ENCODE measurements at regions not wholly inside any gene's neighbourhood (a gene's known extent, or its start where the extent isn't known, plus 50 kb on each side); places are given as distances from the start of the nearest gene placed in this dataset.
"Not testable (repeated sequence)": the region's sequence is repeated elsewhere in the genome, so short reads cannot be mapped to it uniquely, and the experiment has no call there.

- Histone ChIP-seq H3K4me3 (ENCODE audit: low read depth, low read length) (no peak overlapping the region), H3K27ac (ENCODE audit: low read depth, low read length) (no peak overlapping the region), H3K79me2 (ENCODE audit: control insufficient read depth, insufficient read depth, low read length, unreplicated experiment) (no peaks in the 10 kb centered on the region), H2AFZ (ENCODE audit: low read length, unreplicated experiment) (no peak overlapping the region), H3K27me3 (ENCODE audit: insufficient read depth, low read length) (no peaks in the 10 kb centered on the region), H3K4me1 (ENCODE audit: control insufficient read depth, insufficient read depth, low read length, unreplicated experiment) (peaks cover 9% of the 10 kb centered on the region), H3K36me3 (ENCODE audit: insufficient read depth, low read length) (no peaks in the 10 kb centered on the region)
These were observed 180.6 kb upstream of the TAB2 start for GRCh38 chr6:149136913-149137286.

- no peaks in the 10 kb centered on the region for H3K36me3 ChIP-seq (ENCODE audit: insufficient read depth, low read length)
- no peak overlapping the region for H2AFZ ChIP-seq (ENCODE audit: low read length, unreplicated experiment)
- peaks cover 9% of the 10 kb centered on the region for H3K4me1 ChIP-seq (ENCODE audit: control insufficient read depth, insufficient read depth, low read length, unreplicated experiment)
- no peak overlapping the region for H3K4me3 ChIP-seq (ENCODE audit: low read depth, low read length)
- no peak overlapping the region for H3K27ac ChIP-seq (ENCODE audit: low read depth, low read length)
- no peaks in the 10 kb centered on the region for H3K79me2 ChIP-seq (ENCODE audit: control insufficient read depth, insufficient read depth, low read length, unreplicated experiment)
- H3K27me3 ChIP-seq (ENCODE audit: insufficient read depth, low read length): no peaks in the 10 kb centered on the region
These were observed 179.9 kb upstream of the TAB2 start for GRCh38 chr6:149137594-149137993.

GRCh38 chr6:149138089-149138488 is 179.4 kb upstream of the TAB2 start:
- no peak overlapping the region for H3K27ac ChIP-seq (ENCODE audit: low read depth, low read length)
- H3K27me3 ChIP-seq (ENCODE audit: insufficient read depth, low read length): no peaks in the 10 kb centered on the region
- H2AFZ ChIP-seq (ENCODE audit: low read length, unreplicated experiment): no peak overlapping the region
- H3K79me2 ChIP-seq (ENCODE audit: control insufficient read depth, insufficient read depth, low read length, unreplicated experiment): no peaks in the 10 kb centered on the region
- peaks cover 9% of the 10 kb centered on the region for H3K4me1 ChIP-seq (ENCODE audit: control insufficient read depth, insufficient read depth, low read length, unreplicated experiment)
- no peak overlapping the region for H3K4me3 ChIP-seq (ENCODE audit: low read depth, low read length)
- H3K36me3 ChIP-seq (ENCODE audit: insufficient read depth, low read length): no peaks in the 10 kb centered on the region

GRCh38 chr6:149138699-149139294 is 178.7 kb upstream of the TAB2 start:
- no peak overlapping the region for H2AFZ ChIP-seq (ENCODE audit: low read length, unreplicated experiment)
- H3K27ac ChIP-seq (ENCODE audit: low read depth, low read length): no peak overlapping the region
- H3K4me3 ChIP-seq (ENCODE audit: low read depth, low read length): no peak overlapping the region
- H3K79me2 ChIP-seq (ENCODE audit: control insufficient read depth, insufficient read depth, low read length, unreplicated experiment): no peaks in the 10 kb centered on the region
- peaks cover 9% of the 10 kb centered on the region for H3K4me1 ChIP-seq (ENCODE audit: control insufficient read depth, insufficient read depth, low read length, unreplicated experiment)
- H3K27me3 ChIP-seq (ENCODE audit: insufficient read depth, low read length): no peaks in the 10 kb centered on the region
- H3K36me3 ChIP-seq (ENCODE audit: insufficient read depth, low read length): no peaks in the 10 kb centered on the region

GRCh38 chr6:149139782-149140136 is 177.8 kb upstream of the TAB2 start:
- peaks cover 3% of the 10 kb centered on the region for H3K4me1 ChIP-seq (ENCODE audit: control insufficient read depth, insufficient read depth, low read length, unreplicated experiment)
- H3K27me3 ChIP-seq (ENCODE audit: insufficient read depth, low read length): no peaks in the 10 kb centered on the region
- no peaks in the 10 kb centered on the region for H3K79me2 ChIP-seq (ENCODE audit: control insufficient read depth, insufficient read depth, low read length, unreplicated experiment)
- H2AFZ ChIP-seq (ENCODE audit: low read length, unreplicated experiment): no peak overlapping the region
- no peak overlapping the region for H3K27ac ChIP-seq (ENCODE audit: low read depth, low read length)
- no peak overlapping the region for H3K4me3 ChIP-seq (ENCODE audit: low read depth, low read length)
- no peaks in the 10 kb centered on the region for H3K36me3 ChIP-seq (ENCODE audit: insufficient read depth, low read length)

GRCh38 chr6:149140137-149140909 is 177.2 kb upstream of the TAB2 start:
- H3K4me1 ChIP-seq (ENCODE audit: control insufficient read depth, insufficient read depth, low read length, unreplicated experiment): no peaks in the 10 kb centered on the region
- H3K27ac ChIP-seq (ENCODE audit: low read depth, low read length): no peak overlapping the region
- no peaks in the 10 kb centered on the region for H3K36me3 ChIP-seq (ENCODE audit: insufficient read depth, low read length)
- H3K27me3 ChIP-seq (ENCODE audit: insufficient read depth, low read length): no peaks in the 10 kb centered on the region
- no peak overlapping the region for H3K4me3 ChIP-seq (ENCODE audit: low read depth, low read length)
- H2AFZ ChIP-seq (ENCODE audit: low read length, unreplicated experiment): no peak overlapping the region
- H3K79me2 ChIP-seq (ENCODE audit: control insufficient read depth, insufficient read depth, low read length, unreplicated experiment): no peaks in the 10 kb centered on the region

GRCh38 chr6:149140910-149141290 is 176.6 kb upstream of the TAB2 start:
- Histone ChIP-seq H3K36me3 (ENCODE audit: insufficient read depth, low read length) (no peaks in the 10 kb centered on the region), H3K79me2 (ENCODE audit: control insufficient read depth, insufficient read depth, low read length, unreplicated experiment) (no peaks in the 10 kb centered on the region), H3K4me3 (ENCODE audit: low read depth, low read length) (no peak overlapping the region), H3K4me1 (ENCODE audit: control insufficient read depth, insufficient read depth, low read length, unreplicated experiment) (no peaks in the 10 kb centered on the region), H3K27ac (ENCODE audit: low read depth, low read length) (no peak overlapping the region), H2AFZ (ENCODE audit: low read length, unreplicated experiment) (no peak overlapping the region), H3K27me3 (ENCODE audit: insufficient read depth, low read length) (no peaks in the 10 kb centered on the region)

GRCh38 chr6:149142924-149143429 is 174.5 kb upstream of the TAB2 start:
- no peak overlapping the region for H3K4me3 ChIP-seq (ENCODE audit: low read depth, low read length)
- H3K36me3 ChIP-seq (ENCODE audit: insufficient read depth, low read length): no peaks in the 10 kb centered on the region
- no peaks in the 10 kb centered on the region for H3K27me3 ChIP-seq (ENCODE audit: insufficient read depth, low read length)
- no peaks in the 10 kb centered on the region for H3K79me2 ChIP-seq (ENCODE audit: control insufficient read depth, insufficient read depth, low read length, unreplicated experiment)
- no peak overlapping the region for H3K27ac ChIP-seq (ENCODE audit: low read depth, low read length)
- H2AFZ ChIP-seq (ENCODE audit: low read length, unreplicated experiment): no peak overlapping the region
- no peaks in the 10 kb centered on the region for H3K4me1 ChIP-seq (ENCODE audit: control insufficient read depth, insufficient read depth, low read length, unreplicated experiment)

- not testable (repeated sequence) for H3K36me3 ChIP-seq (ENCODE audit: insufficient read depth, low read length); H3K4me1 ChIP-seq (ENCODE audit: control insufficient read depth, insufficient read depth, low read length, unreplicated experiment); H3K27ac ChIP-seq (ENCODE audit: low read depth, low read length); H3K79me2 ChIP-seq (ENCODE audit: control insufficient read depth, insufficient read depth, low read length, unreplicated experiment); H3K27me3 ChIP-seq (ENCODE audit: insufficient read depth, low read length); H3K4me3 ChIP-seq (ENCODE audit: low read depth, low read length); H2AFZ ChIP-seq (ENCODE audit: low read length, unreplicated experiment)
These were observed 171.7 kb upstream of the TAB2 start for GRCh38 chr6:149145800-149146199.

GRCh38 chr6:149147195-149147594 is 170.3 kb upstream of the TAB2 start:
- Histone ChIP-seq H3K27me3 (ENCODE audit: insufficient read depth, low read length) (no peaks in the 10 kb centered on the region), H3K36me3 (ENCODE audit: insufficient read depth, low read length) (no peaks in the 10 kb centered on the region), H3K79me2 (ENCODE audit: control insufficient read depth, insufficient read depth, low read length, unreplicated experiment) (no peaks in the 10 kb centered on the region), H3K4me1 (ENCODE audit: control insufficient read depth, insufficient read depth, low read length, unreplicated experiment) (no peaks in the 10 kb centered on the region), H2AFZ (ENCODE audit: low read length, unreplicated experiment) (no peak overlapping the region), H3K27ac (ENCODE audit: low read depth, low read length) (no peak overlapping the region), H3K4me3 (ENCODE audit: low read depth, low read length) (no peak overlapping the region)

All from ACC112 (cell line).